ENCODE measurements at regions not wholly inside any gene's neighbourhood (a gene's known extent, or its start where the extent isn't known, plus 50 kb on each side); places are given as distances from the start of the nearest gene placed in this dataset.

DNA sequence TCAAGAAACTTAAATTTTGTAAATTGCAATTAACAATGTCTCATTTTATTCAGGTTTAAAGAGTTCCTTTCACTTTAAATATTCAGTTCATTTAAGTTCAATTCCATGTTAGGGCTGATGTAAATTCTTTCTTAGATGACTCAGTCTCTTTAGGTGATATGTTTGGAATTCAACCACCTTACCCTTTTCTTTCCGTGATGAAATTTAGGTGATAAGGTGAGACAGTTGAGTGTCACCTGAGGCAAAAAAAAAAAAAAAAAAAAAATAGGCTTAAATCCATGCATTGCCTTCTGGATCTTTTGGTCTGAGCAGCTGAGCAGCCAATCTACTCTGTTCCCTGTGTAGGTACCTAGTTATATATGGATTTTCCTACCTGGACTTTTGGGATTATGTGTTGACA is 299.5 kb downstream of the DAD1 start:
- TF ChIP-seq ZC3H10 (CRISPR knock-in tag; IDR thresholded peaks at IDR 0.05) (no peak), ZNF565 (CRISPR knock-in tag; conservative IDR thresholded peaks at IDR 0.05; ENCODE audit: low read depth) (no peak), RARB (CRISPR knock-in tag; IDR thresholded peaks at IDR 0.05) (no peak), CSDC2 (CRISPR knock-in tag; IDR thresholded peaks at IDR 0.05) (no peak), TCF4 (CRISPR knock-in tag; IDR thresholded peaks at IDR 0.05; ENCODE audit: borderline replicate concordance) (no peak), ZNF8 (CRISPR knock-in tag; IDR thresholded peaks at IDR 0.05) (no peak), ZNF70 (CRISPR knock-in tag; IDR thresholded peaks at IDR 0.05) (no peak)
- TF ChIP-seq, protein P1, sequence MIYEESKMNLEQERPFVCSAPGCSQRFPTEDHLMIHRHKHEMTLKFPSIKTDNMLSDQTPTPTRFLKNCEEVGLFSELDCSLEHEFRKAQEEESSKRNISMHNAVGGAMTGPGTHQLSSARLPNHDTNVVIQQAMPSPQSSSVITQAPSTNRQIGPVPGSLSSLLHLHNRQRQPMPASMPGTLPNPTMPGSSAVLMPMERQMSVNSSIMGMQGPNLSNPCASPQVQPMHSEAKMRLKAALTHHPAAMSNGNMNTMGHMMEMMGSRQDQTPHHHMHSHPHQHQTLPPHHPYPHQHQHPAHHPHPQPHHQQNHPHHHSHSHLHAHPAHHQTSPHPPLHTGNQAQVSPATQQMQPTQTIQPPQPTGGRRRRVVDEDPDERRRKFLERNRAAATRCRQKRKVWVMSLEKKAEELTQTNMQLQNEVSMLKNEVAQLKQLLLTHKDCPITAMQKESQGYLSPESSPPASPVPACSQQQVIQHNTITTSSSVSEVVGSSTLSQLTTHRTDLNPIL (CRISPR knock-in tag; IDR thresholded peaks at IDR 0.05; ENCODE audit: low read depth): no peak
- TF ChIP-seq, protein P2, sequence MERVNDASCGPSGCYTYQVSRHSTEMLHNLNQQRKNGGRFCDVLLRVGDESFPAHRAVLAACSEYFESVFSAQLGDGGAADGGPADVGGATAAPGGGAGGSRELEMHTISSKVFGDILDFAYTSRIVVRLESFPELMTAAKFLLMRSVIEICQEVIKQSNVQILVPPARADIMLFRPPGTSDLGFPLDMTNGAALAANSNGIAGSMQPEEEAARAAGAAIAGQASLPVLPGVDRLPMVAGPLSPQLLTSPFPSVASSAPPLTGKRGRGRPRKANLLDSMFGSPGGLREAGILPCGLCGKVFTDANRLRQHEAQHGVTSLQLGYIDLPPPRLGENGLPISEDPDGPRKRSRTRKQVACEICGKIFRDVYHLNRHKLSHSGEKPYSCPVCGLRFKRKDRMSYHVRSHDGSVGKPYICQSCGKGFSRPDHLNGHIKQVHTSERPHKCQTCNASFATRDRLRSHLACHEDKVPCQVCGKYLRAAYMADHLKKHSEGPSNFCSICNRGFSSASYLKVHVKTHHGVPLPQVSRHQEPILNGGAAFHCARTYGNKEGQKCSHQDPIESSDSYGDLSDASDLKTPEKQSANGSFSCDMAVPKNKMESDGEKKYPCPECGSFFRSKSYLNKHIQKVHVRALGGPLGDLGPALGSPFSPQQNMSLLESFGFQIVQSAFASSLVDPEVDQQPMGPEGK (CRISPR knock-in tag; IDR thresholded peaks at IDR 0.05; ENCODE audit: borderline replicate concordance): no peak
